ENCODE measurements at regions not wholly inside any gene's neighbourhood (a gene's known extent, or its start where the extent isn't known, plus 50 kb on each side); places are given as distances from the start of the nearest gene placed in this dataset.
"Not testable (repeated sequence)": the region's sequence is repeated elsewhere in the genome, so short reads cannot be mapped to it uniquely, and the experiment has no call there.

DNA sequence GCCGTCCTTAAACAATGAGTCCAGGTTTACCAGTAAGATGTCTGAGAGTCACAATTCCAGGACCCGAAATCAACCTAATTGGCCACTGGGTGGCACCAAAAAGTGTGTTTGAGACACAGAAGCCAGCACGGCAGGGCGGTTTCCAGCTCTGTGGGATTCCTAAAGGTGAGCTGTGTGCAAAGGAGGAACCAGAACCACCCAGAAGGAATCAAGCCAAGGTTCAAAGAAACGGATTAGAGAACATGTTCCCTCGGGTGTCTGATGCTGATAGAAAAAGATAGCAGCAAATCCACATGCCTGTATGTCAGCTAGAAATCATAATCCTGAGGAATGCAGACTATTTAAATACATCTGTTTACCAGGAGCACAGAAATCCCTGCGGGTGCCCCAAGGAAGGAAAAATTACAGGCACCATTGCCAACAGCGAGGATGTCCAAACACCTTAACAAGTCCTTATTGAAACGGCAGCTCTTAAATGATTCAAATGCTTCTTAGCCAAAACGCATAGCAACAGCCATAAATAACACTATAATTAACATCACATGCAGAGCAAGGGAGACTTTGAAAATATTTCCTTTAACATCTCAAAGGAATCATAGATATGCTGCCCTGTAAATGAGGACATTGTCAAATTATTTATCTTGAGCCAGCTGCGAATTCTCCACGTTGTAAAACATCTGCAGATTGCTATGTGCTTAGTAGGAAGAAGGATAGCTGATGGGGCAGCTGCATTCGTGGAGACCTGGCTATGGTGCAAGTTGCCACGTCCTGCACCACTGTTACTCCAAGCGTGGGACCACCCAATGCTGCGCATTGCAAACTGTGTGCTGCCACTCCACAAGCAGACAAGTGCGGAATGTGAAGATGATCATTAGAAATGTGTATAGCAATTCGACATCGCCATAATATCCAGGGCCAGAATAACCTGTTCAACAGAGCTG is 318.7 kb upstream of the NCKAP5 start:
- peak; percentile 34 to 41 for DNase-seq

DNA sequence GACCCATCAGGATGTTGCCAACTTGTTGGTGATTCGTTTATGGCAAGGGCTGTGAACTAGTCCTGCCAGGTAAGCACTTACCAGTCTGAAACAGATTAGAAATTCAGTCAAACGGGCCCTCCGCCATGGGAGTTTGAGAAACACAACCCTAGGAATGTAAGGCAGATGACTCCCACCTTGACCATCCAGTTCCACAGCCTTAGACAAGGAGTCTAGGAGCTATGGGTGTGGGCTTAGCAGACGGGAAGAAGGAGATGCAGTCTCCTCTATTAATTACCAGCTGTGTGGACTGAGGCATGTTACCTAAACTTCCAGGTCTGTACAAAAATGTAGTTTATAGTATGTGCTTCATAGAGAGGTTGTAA is 319.4 kb upstream of the NCKAP5 start:
- no peak for DNase-seq

DNA sequence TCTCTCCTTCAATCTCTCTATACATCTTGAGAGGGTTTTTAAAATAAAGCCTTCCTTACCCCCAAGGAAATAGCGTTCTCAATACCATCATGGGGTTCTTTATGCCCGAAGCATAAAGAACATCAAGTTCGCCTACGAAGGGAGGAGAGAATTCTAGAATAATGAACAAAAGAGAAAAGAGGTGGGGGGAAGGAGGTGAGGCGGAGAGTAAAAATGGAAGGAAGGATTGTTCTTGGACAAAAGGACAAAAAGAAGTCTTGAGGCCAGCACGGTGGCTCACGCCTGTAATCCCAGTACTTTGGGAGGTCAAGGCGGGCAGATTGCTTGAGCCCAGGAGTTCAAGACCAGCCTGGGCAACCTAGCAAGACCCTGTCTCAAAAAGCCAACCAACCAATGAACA is 319.8 kb upstream of the NCKAP5 start:
- DNase-seq: no peak

DNA sequence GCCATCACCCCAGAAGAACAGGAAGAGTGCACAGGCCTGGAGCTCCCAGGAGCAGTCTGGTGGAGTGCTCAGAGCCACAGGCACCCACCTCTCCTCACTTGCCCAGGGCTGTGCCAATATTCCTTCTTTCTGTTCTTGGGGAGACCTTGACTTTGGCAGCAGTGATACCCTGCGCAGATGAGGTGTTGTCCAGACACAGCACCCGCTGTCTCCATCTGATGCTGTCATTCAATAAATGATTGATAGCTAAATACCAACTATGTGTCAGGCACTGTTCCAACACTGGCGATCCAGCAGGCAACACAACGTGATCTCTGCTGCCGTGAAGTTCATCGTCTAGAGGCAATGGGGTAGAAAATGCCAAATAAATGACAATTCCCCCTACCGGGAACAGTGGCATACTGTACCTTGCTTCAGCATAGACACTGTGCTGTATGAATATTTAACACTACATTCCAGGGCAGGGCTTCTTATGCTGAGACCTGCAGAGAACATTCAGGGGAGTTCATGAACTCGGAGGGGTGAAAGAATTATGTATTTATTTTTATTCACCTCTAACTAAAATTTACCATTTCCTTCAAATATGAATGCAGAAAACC is 320.5 kb upstream of the NCKAP5 start:
- no peak for DNase-seq

DNA sequence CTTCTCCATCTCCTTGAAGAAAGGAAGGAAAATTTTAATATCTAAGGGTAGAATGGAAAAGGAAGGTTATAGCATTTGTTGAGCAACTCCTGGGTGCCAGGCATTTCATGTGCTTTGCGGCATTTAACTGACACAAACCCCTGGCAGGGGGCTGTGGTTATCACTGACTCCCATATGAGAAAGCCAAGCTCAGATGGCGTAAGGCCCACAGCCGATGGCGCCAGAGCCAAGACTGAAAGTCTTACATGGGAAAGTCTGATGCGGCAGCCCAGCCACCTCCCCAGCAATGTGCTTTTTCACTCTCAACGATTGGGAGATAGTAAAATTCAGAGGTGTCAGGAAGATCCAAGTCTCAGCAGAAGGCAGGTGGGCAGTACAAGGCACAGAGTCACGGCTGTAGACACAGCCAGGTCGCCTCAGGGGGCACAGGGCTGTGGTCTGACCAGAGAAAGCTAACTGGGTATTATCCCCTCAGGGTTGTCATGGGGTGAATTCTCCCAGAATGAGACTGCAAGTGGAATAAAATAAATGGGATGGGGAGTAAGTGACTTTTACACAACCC is 324.2 kb upstream of the NCKAP5 start:
- DNase-seq: no peak

DNA sequence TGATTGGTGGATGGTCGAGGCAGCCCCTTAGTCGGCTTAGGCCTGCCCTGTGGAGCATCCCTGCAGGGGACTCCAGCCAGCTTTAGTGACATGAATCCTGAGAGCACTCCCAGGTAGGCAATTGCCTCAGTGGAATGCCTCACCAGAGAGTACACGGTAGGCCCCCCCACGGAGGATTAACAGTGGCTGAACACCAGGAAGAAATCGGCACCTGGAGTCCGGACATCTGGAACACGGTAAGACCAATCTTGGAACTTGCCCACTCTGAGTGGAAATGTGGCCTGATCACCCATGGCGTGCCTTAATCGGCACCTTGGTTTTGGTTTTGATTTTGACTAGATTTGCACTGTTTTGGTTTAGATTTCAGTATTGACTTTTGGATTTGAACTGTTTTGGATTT is 326.2 kb upstream of the NCKAP5 start:
- DNase-seq: no peak

DNA sequence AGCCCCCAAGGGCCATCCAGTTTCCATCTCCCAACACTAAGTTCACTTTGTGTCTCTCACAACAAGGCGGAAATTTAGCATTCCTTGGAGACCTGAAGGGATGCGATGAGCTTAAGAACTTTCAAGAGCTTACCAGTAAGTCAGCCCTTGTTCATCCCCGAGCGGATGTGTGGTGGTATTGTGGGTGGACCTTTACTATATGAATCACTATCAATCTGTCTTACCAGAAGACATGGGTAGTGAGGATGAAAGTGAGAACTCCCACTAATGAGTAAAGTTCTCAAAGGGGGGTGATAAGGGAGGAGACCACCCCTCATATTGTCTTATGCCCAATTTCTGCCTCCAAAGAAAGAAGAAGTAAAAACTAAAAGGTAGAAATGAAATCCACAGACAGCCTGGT is 329.6 kb upstream of the NCKAP5 start:
- not testable (repeated sequence) for DNase-seq

DNA sequence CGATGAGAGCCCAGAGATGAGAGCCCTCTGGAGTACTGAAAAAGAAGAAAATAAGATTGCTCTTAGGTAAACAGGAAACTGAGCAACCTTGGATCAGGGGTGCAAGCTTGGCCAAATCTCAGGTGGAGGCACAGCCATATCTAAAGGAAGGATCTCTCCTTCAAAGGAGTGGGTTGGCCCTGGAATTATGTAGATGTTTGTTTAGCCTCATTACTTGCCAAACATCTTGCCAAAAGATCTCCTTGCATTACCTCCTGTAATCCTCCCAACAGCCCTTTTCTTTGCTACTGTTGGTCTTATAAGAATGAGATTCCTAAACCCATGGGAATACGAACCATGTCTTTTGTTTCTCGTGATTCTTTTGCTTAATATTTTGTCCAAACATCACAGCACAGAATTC is 332.6 kb upstream of the NCKAP5 start:
- DNase-seq: no peak

DNA sequence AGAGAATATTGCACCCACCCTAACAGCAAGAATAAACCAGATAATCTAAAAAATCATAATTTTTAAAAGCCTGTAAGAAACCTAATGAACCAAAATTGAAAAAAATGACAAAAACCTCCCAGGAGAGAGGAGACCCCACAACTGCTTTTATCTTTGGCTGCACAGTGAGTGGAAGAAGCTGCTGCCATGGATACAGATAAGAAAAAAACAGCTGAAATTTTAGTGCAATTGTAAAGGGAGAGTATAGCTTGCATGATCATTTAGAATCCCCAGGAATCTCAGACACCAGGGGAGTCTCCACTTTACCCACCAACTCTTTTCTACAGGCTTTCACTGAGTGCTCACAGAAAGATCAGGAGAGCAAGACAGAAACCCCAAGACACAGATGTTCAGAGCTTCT is 338.1 kb upstream of the NCKAP5 start:
- DNase-seq: no peak

DNA sequence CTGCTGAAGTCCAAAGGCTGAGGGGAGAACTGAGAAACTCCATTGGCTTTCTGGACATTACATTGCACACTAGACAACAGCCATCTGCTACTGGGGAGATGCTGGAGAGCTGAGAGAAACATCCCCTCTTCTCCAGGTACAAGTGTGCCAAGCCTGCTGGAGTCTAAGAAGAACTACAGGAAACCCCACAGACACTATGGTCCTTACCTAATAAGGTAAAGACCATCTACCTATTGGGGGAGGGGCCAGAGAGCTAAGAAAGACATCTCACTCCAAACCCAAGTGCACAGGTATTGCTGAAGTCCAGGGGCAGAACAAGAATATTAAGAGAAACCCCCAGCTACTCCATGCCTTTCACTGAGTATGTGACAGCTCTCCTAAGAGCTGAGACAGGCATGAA is 338.7 kb upstream of the NCKAP5 start:
- no peak for DNase-seq

DNA sequence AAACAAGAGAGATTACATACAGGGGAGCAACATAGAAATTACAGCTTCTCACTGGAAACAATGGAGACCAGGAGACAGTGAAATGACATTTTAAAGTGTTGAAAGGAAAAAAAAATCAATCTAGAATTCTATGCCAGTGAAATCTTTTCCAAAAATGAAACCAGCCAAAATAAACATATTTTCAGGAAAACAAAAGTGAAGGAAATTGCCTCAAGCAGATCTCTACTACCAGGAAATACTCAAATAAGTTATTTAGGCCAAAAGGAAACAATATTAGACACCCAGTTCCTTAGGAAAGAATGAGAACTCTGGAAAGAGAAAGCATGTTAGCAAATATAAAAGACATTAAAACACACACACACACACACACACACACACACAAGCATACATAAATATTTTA is 339.9 kb upstream of the NCKAP5 start:
- no peak for DNase-seq

DNA sequence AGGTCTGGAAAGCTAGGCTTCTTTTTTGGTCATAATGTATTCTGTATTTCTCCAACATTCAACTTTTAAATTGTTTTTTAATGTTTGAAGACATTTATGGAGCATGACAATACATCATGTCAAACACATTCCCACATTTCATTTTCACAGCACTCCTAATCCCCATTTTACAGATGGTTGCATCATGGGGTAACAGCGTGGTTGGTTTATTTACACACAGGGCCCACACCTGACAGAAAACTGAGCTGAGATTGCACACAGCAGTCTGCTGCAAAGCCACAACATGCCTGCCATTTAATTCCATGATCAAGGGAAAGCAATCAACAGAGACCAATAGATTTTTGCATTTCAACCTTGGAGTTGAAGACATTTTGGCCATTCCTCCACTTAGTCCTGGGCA is 335.7 kb upstream of the MGAT5 start:
- DNase-seq: no peak

DNA sequence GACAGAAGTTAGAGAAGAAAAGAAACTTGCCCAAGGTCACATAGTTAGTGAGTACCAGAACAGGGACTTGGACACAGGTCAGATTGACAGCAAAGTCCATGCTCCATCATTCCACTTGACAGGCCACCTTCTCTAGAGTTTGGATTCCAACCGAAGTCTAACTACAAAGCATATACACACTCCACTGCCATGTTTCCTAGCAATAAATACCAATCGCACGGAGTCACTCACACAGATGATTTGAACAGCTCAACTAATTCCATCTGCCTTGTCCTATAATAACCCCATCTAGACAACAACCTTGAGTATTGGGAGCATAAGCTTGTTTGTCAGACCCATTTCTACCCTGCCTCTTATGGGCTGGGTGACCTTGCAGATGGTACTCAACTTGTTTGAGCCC is 334.6 kb upstream of the MGAT5 start:
- no peak for DNase-seq

DNA sequence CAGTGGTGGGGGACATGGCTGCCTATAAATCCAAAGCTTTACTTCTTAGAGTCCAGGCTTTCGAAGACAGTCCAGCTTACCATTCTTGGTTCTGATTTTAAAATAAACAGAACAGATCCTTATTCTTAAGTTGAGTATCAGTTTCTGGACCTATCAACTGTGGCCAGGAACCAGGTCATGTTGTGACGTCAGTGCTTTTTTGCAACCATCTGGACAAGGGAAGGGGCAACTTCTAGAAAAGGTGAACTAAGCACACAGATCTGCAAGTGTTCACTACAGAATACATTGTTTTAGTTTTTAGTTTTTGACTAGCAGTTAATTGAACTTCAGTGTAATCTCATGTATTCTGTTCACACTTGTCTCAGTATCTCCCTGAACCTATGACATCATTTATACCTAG is 326.0 kb upstream of the MGAT5 start:
- no peak for DNase-seq

DNA sequence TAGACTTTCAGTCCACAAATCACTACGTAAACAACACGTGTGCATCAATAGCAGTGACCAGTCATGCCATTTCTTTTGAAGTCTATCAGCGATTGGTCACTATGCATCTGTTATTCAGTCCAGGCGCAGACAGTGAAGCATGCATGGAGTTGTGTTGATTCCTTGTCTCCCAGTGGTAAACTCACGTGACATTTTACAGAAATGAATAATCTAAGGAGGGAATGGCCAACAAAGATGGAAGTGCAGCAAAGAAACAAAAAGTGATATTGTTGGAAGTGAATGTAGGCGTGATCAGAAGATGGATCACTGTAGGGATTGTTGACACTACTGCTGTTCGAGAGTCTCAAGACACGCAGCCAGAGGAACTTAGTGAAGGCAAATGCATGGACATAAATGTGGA is 317.8 kb upstream of the MGAT5 start:
- no peak for DNase-seq

DNA sequence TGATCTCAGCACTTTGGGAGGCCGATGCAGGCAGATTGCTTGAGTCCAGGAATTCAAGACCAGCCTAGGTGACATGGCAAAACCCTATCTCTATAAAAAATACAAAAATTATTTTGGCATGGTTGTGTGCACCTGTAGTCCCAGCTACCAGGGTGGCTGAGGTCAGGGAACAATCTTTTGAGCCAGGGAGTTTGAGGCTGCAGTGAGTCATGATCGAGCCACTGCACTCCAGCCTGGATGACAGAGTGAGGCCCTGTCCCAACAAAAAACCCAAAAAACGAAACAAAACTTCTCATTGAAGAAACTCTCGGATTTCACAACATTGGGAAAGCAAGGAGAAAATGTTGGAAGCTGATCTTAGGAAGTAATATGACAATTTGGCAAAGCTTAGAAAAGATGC is 317.3 kb upstream of the MGAT5 start:
- DNase-seq: no peak

DNA sequence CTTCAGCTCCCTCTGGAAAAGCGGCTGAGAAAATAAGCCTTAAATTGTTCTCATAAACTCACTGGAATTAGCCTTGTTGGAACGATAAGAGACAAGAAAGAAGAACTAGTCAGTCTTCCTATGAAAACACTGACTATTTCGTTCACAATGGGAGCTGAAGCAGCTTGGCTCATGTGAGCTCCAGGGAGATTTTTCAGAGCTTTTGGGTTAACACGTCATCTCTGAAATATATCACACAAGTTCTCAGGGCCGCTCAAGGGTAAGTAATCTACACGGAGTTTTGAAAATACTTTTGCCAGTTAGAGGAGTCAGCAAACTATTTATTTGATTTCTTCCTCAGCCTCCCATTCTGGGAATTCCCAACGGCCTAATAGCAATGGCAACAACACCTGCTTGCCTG is 316.2 kb upstream of the MGAT5 start:
- no peak for DNase-seq

DNA sequence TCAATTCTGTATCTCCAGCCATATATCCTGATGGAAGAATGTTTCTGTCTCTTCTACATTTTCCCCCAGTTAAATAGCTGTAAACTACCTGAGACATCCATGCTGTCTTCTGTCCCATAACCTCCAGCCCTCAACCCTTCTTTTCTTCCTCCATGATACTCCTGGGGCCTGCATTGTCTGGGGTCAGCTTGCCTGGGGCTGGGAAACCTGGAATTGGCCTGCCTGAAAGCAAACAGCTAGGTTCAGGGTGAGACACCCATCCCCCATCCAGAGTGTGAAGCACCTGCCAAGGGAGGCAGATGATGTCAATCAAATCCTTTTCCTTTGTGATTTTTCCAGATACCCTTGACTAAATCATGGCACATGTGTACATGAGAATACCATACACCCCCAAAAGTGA is 313.7 kb upstream of the MGAT5 start:
- DNase-seq: no peak

DNA sequence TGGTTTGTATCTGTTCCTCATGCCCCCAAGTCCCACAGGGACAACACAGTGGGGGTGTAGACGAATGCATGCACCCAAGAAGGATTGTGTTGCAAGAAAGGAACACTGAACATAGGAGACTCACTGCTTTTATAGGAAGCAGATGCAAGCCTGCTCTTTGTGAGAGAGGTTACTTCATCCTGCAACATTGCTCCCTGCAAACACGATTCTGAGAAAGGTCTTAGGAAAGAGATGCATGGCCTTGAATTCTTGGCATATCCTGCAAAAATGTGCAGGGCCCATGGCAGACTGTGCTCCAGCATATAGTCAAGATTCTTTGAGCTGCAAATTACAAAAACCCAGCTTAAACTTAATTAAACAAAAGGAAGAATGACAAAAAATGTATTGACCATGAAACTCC is 312.2 kb upstream of the MGAT5 start:
- DNase-seq: no peak

DNA sequence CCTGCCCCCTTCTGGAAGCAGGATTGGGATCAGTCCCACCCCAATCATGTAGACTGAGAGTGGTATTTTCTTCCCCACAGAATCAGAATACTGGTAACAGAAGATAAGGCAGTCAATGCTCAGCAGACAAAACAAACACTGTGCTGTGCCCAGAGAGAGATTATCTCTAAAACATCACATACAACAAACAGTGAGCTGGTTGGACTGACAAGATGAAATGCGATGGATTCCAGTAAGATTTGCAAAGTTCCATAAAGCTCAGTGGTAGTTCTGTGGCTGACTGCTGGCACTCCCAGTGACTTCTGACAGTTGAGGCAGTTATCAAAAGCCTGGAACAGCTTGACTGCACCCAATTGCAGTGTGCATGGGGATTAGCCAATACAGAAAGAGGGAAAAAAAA is 311.5 kb upstream of the MGAT5 start:
- no peak for DNase-seq

DNA sequence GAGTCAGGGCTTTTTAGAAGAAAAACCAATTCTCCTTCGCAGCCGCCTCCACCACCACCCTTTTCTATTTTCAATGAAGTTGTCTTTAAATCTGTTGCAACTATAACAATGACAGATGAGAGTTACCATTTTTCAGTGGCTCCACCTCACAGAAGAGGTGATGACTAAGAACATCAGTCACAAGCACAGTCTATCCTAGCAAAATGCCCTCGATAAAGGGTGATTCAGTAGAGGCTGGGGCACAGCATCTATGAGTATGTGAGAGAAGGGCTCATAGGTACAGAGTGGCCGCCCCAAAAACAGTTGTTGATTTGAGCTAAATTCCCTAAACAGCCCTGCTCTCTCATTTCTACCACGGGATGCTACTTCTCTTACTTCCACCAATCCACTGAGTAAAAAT is 310.8 kb upstream of the MGAT5 start:
- no peak for DNase-seq

DNA sequence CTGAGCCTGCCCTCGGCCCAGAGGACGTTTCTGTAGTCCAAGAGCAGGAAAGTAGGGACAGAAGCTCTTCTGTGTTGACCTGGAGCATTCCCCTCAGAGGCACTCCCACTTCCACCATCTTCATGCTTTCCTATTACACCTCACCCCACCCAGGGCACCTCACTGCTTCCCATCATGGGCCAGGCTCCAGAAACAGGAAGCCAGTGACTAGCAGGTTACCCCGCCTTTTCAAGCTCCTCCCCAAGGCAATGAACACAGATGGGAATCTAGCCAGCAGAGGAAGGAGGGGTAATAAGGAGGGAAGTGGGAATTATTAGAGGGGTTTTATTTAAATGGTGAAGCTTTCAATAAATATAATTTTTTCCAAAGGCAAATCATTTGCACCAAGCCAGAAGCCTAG is 308.8 kb upstream of the MGAT5 start:
- DNase-seq: no peak

DNA sequence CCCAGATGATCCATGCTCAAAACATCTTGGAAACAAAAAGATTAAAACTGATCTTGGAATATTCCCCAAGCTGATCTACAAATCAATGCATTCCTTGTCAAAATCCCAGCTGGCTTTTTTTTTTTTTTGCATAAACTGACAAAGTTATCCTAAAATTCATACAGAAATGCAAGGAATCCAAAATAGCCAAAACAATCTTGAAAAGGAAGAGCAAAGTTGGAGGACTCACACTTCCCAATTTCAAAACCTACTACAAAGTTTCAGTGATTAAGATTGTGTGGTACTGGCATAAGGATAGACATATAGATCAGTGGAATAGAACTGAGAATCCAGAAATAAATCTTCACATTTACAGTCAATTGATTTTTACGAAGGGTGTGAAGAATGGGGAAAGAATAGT is 306.8 kb upstream of the MGAT5 start:
- no peak for DNase-seq

DNA sequence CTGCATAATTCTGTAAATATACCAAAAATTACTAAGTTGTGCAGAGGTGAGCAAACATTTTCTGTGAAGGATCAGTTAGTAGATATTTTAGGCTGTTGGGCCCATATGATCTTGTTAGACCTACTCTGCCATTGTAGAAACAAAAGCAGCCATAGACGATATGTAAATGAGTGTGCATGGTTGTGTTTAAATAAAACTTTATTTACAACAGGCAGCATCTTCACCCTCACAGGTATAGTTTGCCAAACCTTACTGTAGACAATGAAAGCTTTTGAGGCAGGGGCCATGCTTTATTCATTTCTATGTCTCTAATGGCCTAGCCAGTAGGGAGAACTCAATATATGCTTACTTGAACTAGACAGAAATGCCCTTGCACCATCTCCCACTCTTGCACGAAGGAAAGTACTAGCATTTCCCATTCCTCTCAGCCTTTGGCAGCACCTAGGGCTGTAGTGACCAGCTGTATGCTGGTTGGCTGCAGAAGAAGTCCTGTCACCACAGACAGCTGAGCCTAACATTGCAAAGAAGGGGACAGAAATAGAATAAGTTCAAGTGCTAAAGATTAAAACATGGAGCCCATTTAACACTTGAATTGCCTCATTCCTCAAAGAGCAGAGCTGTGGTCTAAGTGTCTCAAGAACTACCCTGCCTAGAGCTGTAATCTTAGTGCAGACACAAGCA is 305.1 kb upstream of the MGAT5 start:
- no peak for DNase-seq
